ENCODE measurements at regions not wholly inside any gene's neighbourhood (a gene's known extent, or its start where the extent isn't known, plus 50 kb on each side); places are given as distances from the start of the nearest gene placed in this dataset.
"Not testable (repeated sequence)": the region's sequence is repeated elsewhere in the genome, so short reads cannot be mapped to it uniquely, and the experiment has no call there.

- DNase-seq (no peak), ATAC-seq (no peak)
These were observed 824.2 kb downstream of the PLCL1 start for GRCh38 chr2:198628596-198628995.

DNA sequence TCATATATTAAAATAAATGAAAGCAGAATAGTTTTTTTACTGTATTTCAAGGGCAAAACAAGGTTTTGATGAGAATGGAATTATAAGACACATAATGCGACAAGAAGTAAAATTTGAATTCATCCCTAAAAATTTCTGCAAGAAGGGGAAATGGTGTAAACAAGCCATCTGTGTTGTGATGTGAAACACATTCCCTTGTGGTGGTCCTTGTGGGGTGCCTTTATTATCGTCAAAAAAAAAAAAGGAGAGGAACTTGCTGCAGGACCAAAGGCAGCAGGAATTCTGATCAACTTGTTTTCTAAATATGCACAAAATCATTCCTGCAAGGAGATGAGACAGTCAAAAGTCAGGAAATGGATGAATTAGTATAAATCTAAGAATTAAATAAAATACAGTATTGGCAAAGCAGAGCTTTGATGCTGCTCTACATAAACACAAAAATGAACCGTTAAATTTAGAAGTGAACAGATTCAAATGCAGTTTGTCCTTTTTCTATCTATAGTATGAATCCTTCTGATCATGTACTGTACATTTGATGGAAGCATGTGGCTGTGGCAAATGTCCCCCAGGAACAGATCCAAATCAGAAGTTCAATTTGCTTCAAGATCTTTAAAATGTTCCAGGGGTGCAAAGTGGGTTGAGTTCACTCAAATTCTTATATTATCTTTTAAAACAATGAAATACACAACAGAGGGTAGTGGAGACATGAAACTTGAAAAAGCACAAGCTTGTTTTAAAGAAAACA, 818.8 kb downstream of the PLCL1 start:
- no peak for DNase-seq
- no peak for ATAC-seq

DNA sequence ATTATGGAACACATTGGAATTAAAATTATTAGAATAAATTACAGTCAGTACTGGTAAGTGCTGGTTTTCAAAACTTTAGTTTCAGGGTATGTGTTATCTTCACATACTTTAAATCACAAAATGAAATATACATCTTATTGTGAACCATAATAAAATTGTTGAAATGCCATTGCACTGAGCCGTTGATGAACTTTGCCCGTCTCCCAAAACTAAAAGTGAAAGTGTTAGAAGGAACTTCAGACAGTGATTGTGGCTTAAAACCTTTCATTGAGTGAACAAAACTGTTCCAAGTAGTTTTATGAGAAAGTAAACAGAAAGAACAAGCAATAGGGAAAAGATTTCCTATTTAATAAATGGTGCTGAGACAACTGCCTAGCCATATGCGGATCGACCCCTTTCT, 811.6 kb downstream of the PLCL1 start:
- no peak for ATAC-seq
- no peak for DNase-seq

DNA sequence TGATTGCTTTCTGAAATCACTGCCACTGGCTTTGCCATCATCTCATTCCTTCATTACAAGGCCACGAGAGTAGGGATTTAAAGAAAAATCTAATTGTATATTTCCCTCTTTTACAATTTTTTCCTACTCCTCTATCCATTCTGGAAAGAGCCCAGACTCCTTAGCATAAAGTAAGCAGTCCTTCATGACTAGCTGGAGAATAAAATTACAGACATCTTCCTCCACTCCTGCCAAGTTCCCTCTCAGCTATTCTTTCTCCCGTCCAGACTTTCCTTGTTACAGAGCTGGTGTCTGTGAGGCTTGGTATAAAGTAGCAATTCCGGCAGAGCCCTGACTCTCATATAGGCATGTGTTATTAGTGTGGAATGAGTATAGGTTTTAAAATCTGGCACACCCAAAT, 806.8 kb downstream of the PLCL1 start:
- no peak for ATAC-seq
- no peak for DNase-seq

GRCh38 chr2:198604599-198604998, 800.2 kb downstream of the PLCL1 start:
- ATAC-seq = no peak
- DNase-seq = no peak

- ATAC-seq, DNase-seq: not testable (repeated sequence)
These were observed 798.6 kb downstream of the PLCL1 start for GRCh38 chr2:198602986-198603385.

GRCh38 chr2:198597648-198598047, 793.3 kb downstream of the PLCL1 start:
- ATAC-seq = no peak
- DNase-seq = no peak

- ATAC-seq = no peak
- DNase-seq = no peak
These were observed 792.6 kb downstream of the PLCL1 start for GRCh38 chr2:198596985-198597384.

- ATAC-seq = no peak
- no peak for DNase-seq
These were observed 791.3 kb downstream of the PLCL1 start for GRCh38 chr2:198595721-198596120.

DNA sequence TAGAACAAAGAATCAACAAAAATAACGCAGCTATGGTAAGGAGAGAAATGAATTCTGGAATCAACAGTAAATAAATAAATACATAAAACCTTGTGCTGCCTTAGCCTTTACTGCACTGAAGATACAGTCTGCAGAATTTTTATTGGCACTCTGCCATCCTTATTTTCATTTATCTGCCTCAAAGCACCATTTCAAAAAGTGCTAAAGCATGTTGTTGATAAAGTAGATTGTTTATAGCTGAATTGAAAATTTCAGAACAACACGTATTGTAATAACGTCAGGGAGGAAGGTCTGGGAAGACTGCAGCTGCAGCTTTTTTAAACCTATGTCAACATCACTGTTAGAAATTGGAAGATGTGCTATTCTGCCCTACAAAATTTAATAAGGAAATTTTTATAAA, 787.2 kb downstream of the PLCL1 start:
- no peak for ATAC-seq

DNA sequence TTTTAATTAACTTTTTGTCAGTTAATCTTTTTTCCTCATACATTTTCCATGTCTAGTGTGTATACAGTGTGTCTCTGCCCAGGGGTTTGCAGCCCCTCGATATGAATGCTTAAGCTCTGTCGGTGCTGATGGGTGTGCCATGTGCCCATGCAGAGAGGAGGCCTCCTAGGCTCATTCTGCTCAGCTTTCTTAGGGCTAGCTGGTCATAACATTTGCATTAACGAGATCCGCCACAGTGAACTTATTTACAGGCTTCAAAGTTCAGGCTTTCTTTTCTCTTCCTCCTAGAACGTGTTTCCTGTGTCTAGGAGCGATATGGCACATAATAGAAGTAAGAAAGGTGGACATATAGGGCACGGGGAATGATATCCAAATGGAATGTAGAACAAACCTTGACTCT, 783.3 kb downstream of the PLCL1 start:
- ATAC-seq = no peak
- no peak for DNase-seq

More for the DNA sequence above, 787.2 kb downstream of the PLCL1 start:
- no peak for DNase-seq

GRCh38 chr2:198587240-198587639, 782.8 kb downstream of the PLCL1 start:
- ATAC-seq = no peak
- no peak for DNase-seq

DNA sequence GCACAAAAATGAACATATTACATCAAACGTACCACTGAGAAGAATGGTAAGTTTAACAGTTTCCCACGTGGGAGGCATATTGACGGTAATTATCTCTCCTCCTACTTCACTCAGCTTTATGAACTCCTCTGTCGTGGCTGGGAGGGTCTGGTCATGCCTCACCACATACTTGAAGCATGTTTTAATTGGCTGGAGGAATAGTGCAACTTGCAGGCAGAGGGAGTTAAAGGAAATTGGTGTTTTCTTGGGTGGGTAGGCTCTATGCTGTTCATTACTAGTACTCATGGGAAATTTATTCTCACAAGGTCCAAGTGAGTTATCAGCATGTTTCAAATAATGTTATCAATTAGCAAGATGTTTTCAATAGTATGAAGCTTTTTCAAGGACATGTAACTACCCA, 767.0 kb downstream of the PLCL1 start:
- DNase-seq (no peak), ATAC-seq (no peak)

- DNase-seq = no peak
- no peak for ATAC-seq
These were observed 753.8 kb downstream of the PLCL1 start for GRCh38 chr2:198558176-198558575.

DNA sequence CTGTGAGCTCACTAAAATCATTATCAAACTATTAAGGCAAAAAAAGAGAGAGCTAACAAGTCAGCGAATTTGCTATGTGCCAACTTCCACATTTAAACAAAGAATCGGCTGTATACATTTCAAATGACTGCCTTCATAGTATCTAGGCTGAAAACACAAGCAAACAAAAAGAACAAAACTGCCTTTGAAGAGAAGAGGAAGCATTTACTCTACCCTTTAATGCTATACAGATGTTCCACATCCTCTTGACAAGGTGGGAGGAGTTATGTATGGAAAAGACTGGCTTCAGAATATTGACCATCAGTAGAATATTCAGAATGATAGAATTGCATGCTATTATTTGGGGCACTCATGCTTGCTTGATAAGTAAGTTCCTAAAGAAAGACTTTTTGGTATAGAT, 741.7 kb downstream of the PLCL1 start:
- no peak for DNase-seq
- ATAC-seq = no peak

DNA sequence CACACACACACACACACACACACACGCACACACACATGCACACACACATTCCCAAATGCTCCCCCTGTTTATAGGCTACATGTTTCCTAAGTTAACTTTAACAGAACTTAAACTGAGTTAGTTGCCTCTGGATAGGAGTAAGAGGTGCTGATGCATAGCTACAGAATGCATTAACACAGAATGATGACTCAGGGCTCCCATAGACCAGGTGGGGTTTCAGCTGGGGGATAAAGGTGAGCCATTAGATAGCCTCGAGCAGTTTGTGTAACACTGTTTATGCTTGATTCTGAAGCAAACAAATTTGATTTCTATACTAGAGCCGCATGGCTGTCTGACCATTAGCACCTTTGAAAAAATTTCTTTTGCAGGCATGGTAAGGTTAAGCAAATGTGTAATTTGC, 741.0 kb downstream of the PLCL1 start:
- no peak for ATAC-seq
- DNase-seq = no peak

DNA sequence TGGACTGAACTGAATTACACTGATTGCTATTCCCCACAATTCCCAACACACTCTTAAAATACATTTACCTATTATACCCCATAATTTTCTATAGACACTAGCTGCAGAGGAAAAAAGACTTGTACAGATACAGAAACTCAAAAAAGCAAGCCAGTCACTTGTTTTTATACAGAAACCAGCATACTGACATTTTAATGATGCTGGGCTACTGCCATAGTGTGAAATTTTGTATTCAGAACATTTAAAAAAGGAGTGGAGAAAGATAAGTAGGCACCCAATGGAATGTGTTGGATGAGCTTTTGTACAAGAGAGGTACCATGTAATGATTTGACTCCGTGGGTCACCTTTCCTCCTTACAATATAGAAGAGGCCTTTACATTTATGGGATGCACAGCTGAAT, 740.1 kb downstream of the PLCL1 start:
- no peak for DNase-seq
- ATAC-seq = no peak

DNA sequence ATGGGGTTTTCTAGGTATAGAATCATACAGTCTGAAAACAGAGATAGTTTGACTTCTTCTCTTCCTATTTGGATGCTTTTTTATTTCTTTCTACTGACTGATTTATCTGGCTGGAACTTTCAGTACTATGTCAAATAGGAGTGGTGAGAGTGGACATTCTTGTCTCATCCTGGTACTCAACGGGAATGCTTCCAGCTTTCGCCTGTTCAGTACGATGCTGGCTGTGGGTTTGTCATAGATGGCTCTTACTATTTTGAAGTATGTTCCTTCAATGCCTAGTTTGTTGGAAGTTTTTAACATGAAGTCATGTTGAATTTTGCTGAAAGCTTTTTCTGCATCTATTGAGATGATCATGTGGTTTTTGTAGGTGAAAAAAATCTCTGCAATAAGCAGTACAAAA, 730.4 kb downstream of the PLCL1 start:
- DNase-seq = no peak
- no peak for ATAC-seq

GRCh38 chr2:198525211-198525969, 721.0 kb downstream of the PLCL1 start:
- ATAC-seq = no peak
- no peak for DNase-seq

GRCh38 chr2:198523710-198524109, 719.3 kb downstream of the PLCL1 start:
- no peak for DNase-seq
- no peak for ATAC-seq

DNA sequence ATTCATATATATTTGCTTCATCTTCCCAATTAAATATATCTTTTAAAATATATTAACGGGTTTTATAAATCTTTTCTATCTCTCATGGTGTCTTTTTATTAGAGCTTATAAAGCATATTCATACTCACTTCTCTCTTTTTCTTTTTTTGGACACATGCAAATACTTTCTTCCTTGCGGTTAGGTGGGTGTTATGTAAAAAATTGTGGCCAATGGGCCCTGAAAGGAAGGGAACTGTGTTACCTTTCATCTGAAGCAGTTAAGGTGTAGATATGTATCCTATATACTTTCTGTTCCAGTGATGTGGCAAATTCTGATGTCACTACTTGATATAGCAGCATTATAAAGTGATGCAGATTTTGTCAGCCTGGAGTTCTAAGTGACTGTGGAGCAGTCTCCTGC, 714.5 kb downstream of the PLCL1 start:
- ATAC-seq (no peak), DNase-seq (no peak)

DNA sequence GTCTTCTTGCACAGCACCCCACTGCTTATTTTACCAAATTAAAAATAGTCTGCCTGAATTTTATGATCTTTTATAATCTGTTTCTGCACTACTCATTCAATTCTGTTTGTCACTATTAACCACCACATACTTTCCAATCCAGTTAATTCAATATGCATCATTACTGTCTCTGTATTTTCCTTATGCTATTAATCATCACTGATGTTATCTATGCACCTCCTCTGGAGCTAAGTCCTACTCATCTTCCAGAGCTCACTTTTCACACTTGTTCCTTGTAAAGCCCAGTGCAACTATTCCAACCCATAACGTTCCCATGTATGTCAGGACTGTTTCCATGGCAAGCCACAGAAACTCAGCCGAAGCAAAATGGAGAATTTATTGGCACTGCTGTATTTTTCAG, 713.6 kb downstream of the PLCL1 start:
- DNase-seq (no peak), ATAC-seq (no peak)

GRCh38 chr2:198508610-198509009, 704.2 kb downstream of the PLCL1 start:
- DNase-seq, ATAC-seq: not testable (repeated sequence)

- ATAC-seq (no peak), DNase-seq (no peak)
These were observed 695.1 kb downstream of the PLCL1 start for GRCh38 chr2:198499539-198499938.

Data from stimulated activated naive CD8-positive, alpha-beta T cell treated with anti-CD3 and anti-CD28 coated beads, Interleukin-15, Interleukin-2, amounts not matched to agents 100 U/mL and 50 U/mL, for 24 hours (primary cell).